HG02571 (cell line): ENCODE measurements at regions not wholly inside any gene's neighbourhood (a gene's known extent, or its start where the extent isn't known, plus 50 kb on each side); places are given as distances from the start of the nearest gene placed in this dataset.
"Not testable (repeated sequence)": the region's sequence is repeated elsewhere in the genome, so short reads cannot be mapped to it uniquely, and the experiment has no call there.

Experiments
- ATAC-seq: cut with Tn5 transposase; IDR thresholded peaks from one replicate; pipeline ENCODE4 v1.9.1; 2021; ENCODE audit warnings: mild to moderate bottlenecking, moderate library complexity; ENCODE audit not compliant: unreplicated experiment

DNA sequence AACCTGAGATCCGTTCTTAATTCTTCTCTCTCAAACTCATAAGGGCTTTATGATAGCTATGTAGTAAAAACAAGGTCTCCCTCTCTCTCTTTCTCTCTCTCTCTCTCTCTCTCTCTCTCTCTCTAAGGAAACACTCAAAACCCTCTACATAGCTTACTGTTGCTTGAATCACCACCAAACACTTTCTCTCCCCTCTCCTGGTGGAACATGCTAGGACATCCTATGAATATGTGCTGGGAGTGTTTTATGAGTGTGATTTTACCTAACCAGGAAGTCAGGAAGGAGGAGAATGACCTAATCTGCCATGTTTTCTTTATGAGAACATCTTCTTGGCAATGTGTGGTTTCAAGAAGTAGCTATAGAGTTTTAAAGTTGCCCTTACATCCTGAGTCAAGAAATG is 844.6 kb downstream of the TTLL7 start:
- not testable (repeated sequence) for ATAC-seq

DNA sequence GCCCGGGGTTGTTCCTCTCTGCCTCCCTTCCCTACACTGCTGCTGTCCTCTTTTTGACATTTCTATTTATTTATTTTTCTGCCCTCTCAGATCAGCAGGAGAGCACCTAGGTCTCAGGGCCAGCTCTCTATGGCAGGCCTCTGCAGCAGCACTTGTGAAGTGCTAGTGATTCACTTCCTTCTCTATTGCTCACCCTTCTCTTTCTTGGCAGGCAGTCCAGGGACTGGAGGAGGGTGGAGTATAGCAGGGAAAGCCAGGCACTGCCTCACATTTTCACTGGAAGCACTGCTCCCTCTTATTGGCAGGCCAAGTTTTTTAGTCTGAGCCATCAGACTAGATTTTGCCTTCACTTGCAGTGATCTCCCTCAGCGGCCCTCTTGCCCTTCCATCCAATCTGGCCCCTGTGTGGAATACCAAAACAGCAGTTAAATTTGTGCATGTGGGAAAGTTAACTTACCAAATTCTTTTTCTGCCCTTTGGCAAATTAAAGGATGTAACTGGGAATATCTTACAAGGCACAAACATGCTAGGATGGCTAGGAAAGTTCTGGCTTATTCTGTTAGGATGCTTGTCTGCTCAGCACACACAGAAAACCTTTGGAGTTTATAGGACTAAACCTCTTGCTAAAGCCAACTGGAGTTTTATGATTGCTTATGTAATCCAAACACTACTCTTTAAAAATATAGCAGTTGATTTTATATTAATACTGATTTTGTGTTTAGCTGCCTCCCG is 847.6 kb downstream of the TTLL7 start:
- not testable (repeated sequence) for ATAC-seq

DNA sequence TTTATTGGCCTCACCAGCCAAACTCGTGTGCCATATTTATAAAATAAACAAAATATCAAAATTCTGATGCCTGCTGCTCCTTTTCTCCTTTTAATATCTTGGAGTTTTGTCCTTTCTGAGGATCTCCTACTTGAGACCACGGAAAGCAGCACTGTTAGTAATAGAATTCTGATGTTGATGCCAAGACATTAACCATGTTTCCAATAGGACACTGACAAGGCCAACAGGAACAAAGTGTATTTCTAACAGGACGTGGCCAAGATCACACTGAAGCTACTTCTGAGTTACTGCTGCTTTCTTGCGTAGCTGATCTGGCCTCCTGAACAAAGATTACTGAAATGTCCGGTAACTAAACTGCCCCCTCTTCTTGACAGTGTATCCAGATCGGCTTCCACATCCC is 848.5 kb downstream of the TTLL7 start:
- not testable (repeated sequence) for ATAC-seq

DNA sequence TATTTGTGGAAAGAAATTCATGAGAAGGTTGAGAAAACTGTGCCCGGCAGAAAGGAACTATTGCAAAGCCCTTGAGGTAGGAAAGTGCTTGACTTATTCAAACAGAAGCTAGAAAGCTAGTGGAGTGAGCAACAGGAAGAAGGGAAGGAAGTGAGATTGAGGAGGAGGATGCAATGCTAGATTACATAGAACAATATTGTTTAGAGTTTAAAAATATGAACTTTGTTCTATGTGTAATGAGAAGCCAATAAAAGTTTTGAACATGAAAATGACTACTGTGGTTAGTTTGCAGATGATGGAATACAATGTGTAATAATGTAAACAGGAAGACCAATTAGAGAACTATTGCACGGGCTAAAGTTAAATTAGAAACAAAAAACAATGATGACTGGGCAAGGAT is 853.1 kb downstream of the TTLL7 start:
- not testable (repeated sequence) for ATAC-seq

DNA sequence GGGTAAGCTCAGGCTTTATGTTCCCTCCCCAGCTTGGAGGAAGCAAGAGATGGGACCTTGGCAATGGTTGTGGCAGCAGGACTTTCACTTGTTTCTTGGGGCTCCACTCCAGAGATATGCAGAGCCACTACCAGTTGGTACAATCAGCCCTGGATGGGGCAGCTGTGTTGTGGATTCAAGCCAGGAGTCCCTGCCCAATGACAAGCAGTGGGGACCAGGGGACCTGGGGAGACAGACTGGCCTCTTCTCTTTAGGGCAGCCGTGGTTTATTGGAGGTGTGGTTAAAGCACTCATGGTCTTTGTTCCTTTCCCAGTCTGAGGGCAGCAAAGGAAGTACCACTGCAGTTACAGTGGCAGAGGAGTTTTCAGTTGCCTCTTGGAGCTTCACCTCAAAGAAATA is 856.1 kb downstream of the TTLL7 start:
- ATAC-seq = not testable (repeated sequence)

DNA sequence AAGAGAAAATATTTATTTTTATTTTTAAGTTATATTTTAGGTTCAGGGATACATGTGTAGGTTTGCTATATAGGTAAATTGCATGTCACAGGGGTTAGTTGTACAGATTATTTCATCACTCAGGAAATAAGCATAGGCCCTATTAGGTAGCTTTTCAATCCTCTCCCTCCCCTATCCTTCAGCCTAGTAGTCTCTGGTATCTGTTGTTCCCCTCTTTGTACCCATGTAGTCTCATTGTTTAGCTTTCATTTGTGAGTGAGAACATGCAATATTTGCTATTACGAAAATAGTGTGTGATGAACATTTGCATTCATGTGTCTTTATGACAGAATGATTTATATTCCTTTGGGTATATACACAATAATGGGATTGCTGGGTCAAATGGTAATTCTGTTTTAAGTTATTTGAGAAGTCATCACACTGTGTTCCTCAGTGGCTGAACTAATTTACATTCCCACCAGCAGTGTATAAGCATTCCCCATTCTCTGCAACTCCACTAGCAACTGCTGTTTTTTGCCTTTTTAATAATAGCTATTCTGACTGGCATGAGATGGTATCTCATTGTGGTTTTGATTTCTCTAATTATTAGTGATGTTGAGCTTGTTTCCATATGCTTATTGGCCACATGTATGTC is 863.3 kb downstream of the TTLL7 start:
- not testable (repeated sequence) for ATAC-seq

DNA sequence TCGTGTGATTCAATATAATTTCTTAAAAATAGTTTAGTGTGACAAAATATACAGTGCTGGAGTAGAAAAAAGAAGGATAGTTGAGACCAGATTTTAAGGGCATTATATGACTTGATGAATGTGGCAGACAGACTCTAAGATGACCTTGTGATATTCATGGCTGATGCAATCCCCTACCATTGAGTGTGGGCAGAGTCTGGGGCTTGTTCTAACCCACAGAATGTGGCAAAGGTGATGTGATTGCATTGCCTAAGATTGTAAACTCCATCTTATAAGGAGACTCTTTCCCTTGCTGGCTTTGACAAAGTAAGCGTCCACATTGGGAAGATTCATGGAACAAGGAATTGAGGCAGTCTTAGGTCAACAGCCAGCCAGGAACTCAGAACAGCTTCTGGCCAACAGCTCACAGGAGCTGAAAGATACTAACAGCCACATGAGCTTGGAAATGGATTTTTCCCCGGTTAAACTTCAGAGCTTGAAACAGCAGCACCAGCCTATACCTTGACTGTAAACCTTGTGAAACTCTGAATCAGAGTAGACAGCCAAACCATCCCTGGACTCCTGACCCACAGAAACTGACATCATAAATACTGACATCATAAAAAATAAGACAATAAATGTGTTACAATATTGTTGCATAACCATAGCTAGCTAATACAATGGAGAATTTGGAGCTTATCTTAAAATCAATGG is 864.5 kb downstream of the TTLL7 start:
- ATAC-seq = not testable (repeated sequence)

DNA sequence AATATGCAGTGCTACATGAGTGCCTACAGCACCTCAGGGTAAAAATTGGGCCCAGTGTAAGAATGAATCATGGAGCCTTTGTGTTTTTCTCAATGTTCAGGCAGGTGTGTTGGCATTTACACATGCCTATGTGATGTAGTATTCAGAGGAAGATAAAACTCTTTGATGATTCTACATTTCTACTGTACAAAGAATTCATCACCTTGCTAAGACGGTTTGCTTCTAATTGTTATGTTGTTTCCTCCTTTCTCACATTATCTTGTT is 867.3 kb downstream of the TTLL7 start:
- ATAC-seq = no peak

DNA sequence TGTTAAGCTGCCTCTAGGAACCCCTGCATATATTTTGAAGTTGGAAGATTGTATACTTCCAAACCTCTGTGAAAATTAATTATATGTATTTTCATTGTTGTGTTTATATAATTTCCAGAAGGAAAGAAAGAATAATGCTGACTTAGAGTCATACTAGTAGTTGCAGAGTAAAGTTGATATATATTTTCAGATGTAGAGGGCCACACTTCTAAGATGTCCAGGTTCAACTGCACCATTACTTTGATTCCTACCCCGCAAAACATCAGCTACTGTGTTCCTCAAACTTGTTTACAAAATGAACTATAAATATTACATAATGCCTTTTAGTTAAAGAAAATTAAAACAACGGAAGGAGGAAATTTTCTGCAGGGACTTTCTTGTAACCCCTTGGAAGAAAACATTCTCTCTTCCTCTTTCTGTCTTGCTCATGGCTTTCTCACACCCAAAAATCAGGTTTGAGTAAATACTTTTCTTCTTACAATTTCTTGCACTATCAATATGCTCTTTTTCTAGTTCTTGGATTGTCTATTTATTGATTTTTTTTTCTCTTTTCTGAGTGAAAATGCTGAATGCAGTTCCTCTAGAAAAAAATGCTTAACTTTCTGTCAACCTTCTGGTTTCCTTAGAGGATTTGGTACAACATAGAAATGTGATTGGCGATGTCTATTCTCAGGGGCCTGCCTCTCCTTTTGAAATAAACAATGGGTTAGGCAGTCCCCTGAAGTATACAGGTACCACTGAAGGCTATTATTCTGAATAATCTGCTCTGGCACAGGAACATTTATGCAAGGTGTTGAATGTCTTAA is 867.8 kb downstream of the TTLL7 start:
- no peak for ATAC-seq

DNA sequence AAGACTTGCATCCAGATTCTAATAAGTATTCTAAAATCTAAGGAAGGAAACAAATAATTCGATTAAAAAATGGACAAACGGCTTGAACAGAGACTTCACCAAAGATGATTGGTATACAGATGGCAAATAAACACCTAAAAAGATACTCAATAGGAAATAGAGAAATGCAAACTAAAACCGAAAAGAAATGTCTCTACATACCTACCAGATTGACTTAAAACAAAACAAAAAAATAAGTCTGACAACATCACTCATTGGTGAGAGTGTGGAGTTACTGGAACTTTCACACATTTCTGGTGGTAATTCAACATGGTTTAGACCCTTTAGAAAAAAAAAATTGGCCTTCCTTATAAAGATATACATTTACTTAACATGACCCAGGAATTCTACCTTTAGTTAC is 869.8 kb downstream of the TTLL7 start:
- no peak for ATAC-seq

DNA sequence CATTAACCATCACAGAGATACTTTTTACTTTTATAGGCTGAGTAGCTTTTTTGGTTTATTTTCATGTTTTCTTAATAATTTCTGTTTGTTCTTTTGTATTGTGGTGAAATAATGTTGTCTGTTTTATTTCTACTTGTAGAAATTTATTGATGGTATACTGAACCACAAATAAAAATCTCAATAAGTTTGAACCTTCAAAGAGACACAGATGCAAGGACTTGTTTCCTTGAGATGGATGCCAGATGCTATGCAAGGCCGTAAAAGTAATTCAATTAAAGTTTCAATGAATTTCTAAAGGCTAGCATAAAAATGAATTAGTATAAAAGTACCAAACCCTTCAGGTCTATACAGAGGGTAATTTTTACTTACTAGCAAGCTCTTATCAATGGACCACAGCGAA is 873.5 kb downstream of the TTLL7 start:
- ATAC-seq = no peak

DNA sequence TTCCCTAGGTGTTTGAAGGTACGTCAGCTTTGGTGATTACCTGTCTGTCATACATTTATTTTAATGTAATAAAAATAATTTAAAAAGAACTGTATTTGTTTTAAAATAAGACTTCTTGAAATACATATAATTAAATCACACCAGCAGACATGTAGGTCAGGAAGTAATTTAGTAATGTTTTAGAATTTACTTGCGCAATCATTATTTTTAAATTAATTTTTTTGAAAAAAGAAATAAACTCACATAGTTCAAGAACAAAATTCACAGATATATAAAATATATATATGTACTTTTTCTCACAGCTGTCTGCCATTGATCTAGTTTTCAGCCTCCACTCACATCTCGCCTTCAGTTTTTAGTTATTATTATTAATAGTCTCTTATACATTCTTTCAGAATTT is 875.9 kb downstream of the TTLL7 start:
- no peak for ATAC-seq

DNA sequence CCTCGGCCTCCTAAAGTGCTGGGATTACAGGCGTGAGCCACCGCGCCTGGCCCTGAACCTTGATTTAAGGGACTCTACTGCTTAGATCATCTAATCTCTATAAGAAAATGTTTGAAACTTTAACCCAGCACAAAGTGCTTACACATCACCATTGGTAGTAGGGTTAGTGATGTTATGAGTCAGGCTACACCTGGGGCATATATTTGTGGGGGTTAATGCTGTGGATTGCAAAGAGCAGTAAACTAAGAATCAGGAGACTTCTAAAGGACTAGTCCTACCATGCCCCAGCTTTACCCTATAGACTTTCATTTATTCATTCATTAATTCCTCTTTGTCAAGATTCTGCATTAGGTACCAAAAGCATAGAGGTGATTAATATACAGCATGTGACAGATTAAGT is 880.5 kb downstream of the TTLL7 start:
- no peak for ATAC-seq

DNA sequence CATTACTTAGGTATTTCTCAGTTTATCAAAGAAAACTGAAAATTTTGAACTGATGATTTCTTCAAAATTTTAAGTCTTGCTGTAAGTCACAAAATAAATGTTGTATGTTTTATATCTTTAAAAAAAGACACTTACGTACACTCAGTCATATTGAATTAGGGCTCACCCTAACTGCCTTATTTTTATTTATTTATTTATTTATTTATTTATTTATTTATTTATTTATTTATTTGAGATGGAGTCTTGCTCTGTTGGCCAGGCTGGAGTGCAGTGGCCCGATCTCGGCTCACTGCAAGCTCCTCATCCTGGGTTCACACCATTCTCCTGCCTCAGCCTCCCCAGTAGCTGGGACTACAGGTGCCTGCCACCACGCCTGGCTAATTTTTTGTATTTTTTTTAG is 881.9 kb downstream of the TTLL7 start:
- not testable (repeated sequence) for ATAC-seq

DNA sequence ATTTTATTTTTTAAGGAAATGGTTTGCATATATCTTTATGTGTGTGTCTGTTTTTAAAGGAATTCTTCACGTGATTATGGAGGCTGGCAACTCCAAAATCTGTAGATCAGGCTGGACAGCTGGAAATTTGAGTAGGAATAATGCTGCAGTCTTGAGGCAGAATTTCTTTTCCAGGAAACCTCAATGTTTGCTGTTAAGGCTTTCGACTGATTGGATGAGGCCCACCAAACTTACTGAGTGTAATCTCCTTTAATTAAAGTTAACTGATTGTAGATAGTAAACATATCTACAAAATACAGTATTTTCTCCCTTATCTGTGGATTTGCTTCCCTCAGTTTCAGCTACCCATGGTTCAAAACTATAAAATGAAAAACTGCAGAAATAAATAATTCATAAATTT is 883.1 kb downstream of the TTLL7 start:
- ATAC-seq = no peak

DNA sequence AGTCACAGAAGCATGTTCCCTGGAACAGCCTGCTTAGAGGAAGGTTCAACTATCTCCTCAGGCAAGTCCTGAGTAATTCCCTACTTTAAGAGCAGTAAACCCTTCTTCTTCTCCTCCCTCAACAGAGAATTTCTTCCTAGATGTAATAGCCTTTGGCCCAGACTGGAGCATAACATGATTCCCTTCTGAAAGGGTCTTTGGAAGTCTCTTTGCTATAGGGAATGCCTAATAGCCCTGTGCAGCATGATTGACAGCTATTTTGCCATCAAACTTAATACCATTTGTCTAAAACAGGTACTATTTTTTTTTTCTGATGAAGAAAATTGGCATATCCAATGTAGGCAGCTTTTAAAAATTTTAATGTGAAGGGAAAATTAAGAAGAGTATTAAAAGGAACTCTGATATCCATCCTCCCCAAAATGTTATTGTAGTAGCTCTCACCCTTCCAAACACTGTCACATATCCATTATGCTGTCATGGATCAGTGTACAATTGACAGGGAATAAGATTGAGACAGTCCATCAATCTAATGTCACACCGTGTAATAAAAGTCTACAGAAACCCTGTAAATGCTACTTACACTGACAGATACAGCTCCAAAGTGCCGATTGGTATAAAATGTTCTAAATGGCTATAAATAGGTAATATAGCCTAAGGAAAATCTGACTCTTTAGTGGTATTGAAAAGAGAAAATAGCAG is 884.6 kb downstream of the TTLL7 start:
- ATAC-seq = no peak

DNA sequence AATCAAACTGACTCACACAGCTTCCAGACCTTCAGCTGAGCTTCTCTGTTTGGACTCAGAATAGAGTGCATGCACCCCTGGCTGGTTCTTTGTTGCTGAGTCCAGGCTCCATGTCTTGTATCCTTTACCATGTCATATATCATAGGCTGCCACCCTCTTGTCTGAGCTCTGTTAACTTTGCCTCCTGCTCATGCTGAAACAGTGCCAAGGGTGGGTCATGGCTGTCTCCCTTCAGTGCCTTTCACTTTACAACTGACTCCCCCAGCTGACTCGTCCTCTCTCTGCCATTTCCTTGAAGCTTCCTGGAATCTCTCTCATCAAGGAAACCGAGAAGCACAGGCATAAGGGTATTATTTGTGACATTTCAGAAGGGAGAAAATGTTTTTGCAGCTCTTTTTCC is 885.3 kb downstream of the TTLL7 start:
- ATAC-seq = no peak

DNA sequence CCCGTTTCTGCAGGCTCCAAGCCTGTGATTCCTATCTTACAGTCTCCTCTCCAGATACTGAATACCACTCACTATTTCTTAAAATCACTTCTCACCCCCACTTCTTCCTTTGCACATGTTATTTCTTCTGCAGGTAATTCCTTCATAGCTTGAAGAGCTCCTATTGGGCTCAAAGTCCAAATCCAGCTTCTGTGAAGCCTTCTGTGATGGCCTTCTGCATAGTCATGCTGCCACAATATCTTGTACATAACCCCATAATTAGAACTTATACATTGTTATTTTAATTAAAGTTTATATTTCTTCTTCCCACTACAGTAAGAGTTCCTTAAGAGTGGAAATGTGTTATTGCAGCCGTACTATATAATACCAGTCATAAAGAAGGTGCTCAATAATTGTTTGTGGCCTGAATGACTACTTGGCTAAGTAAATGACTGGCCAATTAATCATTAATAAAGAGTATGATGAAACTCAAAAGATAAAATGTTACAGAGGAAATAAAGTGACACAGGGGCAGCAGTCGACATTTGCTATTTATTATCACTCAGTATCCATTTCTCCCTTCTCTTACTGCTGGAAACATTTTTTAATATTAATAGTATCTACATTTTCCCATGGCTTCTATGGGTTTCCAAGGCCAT is 886.6 kb downstream of the TTLL7 start:
- ATAC-seq = no peak

DNA sequence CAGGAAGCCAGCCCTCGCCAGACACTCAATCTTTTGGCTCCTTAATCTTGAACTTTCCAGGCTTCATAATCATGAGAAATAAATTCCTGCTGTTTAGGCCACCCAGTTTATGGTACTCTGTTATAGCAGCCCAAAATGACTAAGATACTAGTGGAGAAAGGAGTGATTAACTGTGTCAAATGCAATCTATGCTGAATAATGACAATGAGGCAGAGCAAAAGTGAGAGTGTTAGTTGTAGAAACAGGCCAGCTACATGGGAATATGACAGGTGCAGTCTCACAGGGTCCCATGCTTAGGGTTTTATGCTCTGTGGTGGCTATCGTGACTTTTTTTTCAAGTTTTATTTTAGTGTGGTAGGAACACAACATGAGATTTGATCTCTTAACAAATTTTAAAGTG is 888.8 kb downstream of the TTLL7 start:
- ATAC-seq = no peak

DNA sequence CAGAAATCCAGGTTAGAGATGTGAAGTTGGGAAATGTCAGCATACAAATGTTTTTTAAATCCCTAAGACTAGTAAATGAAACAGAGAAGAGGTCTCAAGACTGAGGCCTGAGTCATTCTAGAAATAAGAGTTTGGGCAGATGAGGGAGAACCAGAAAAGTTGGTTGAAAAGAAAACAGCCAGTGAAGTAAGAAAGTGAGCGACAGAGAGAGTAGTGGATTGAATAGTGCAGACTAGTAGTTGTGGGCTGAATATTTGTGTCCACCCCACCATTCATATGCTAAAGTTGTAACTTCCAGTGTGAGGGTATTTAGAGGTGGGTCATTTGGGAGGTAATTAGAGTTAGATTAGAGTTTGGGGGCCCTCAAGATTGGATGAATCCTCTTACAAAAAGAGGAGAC is 889.2 kb downstream of the TTLL7 start:
- ATAC-seq = no peak

DNA sequence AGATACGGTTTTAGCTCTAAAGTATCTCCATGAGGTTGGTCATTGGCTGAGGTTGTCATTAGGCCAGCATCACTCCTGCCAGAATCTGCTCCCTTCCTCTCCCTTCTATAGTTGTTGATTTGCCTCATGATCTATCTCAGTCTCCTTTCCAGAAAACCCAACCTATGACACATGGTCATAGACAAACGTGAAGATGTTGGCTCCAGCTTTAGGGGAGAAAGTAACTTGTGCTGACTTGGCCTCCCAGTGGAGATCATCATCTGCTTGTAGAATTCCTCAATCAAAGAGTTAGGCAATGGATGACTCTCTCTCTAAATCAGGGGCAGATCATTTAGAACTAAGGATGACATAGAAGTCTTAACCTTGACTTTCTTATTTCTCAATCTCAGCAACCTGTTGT is 894.4 kb downstream of the TTLL7 start:
- no peak for ATAC-seq
